Neural progenitor cell (in vitro differentiated cells): ENCODE measurements at regions not wholly inside any gene's neighbourhood (a gene's known extent, or its start where the extent isn't known, plus 50 kb on each side); places are given as distances from the start of the nearest gene placed in this dataset.

Source experiments
- DNase-seq: peaks from one replicate; pipeline ENCODE4 v3.0.0-alpha.2; 2016; ENCODE audit warnings: low spot score
- H2AFZ ChIP-seq: fragments of 200-600 bp; sonication (generic); replicated peaks from 2 replicates; pipeline ENCODE4 v1.6.1; 2016; ENCODE audit warnings: antibody characterized with exemption
- H3F3A ChIP-seq: fragments of 200-600 bp; sonication (generic); 2 replicates; pipeline ENCODE4 v1.6.1; 2016; ENCODE audit warnings: antibody characterized with exemption, low read depth
- H3K27ac ChIP-seq: fragments of 200-600 bp; sonication (generic); 2 replicates; pipeline ENCODE4 v1.5.1; 2016; ENCODE audit warnings: mild to moderate bottlenecking
- H3K27me3 ChIP-seq: fragments of 200-600 bp; sonication (generic); 2 replicates; pipeline ENCODE4 v1.6.1; 2016; ENCODE audit warnings: mild to moderate bottlenecking, moderate library complexity
- H3K36me3 ChIP-seq: fragments of 200-600 bp; sonication (generic); 2 replicates; pipeline ENCODE4 v1.5.1; 2016
- H3K4me1 ChIP-seq: fragments of 200-600 bp; sonication (generic); 2 replicates; pipeline ENCODE4 v1.6.1; 2016; ENCODE audit warnings: mixed run types
- H3K4me2 ChIP-seq: fragments of 200-600 bp; sonication (generic); 2 replicates; pipeline ENCODE4 v1.6.1; 2016
- H3K4me3 ChIP-seq: fragments of 200-600 bp; sonication (generic); 2 replicates; pipeline ENCODE4 v1.5.1; 2016
- H3K79me2 ChIP-seq: fragments of 200-600 bp; sonication (generic); 2 replicates; pipeline ENCODE4 v1.6.1; 2016; ENCODE audit warnings: low read depth
- H3K9ac ChIP-seq: fragments of 200-600 bp; sonication (generic); 2 replicates; pipeline ENCODE4 v1.6.1; 2016
- H3K9me3 ChIP-seq: fragments of 200-600 bp; sonication (generic); 2 replicates; pipeline ENCODE4 v1.5.1; 2016; ENCODE audit warnings: low read depth
- H4K20me1 ChIP-seq: fragments of 200-600 bp; sonication (generic); 2 replicates; pipeline ENCODE4 v1.6.1; 2016; ENCODE audit warnings: low read depth
- H3K27ac Mint-ChIP-seq: 3 replicates; pipeline ENCODE4 v1.8.0; 2021; ENCODE audit warnings: mixed read lengths
- H3K27me3 Mint-ChIP-seq: 2 replicates; pipeline ENCODE4 v1.8.0; 2022; ENCODE audit warnings: low read depth, mild to moderate bottlenecking, inconsistent platforms, moderate library complexity, mixed read lengths; ENCODE audit not compliant: insufficient read depth
- H3K36me3 Mint-ChIP-seq: 3 replicates; pipeline ENCODE4 v1.8.0; 2021; ENCODE audit warnings: mixed read lengths
- H3K4me1 Mint-ChIP-seq: 3 replicates; pipeline ENCODE4 v1.8.0; 2021; ENCODE audit warnings: mixed read lengths
- H3K4me3 Mint-ChIP-seq: 3 replicates; pipeline ENCODE4 v1.8.0; 2021; ENCODE audit warnings: mild to moderate bottlenecking, moderate library complexity, mixed read lengths
- H3K9me3 Mint-ChIP-seq: 3 replicates; pipeline ENCODE4 v1.8.0; 2020; ENCODE audit warnings: mixed read lengths
- EZH2 ChIP-seq: fragments of 200-600 bp; sonication (generic); IDR thresholded peaks from 2 replicates; pipeline ENCODE4 v1.6.1; 2017; ENCODE audit warnings: antibody characterized with exemption, mild to moderate bottlenecking, moderate library complexity
- EZH2phosphoT487 ChIP-seq: fragments of 200-600 bp; sonication (generic); IDR thresholded peaks from 2 replicates; pipeline ENCODE4 v1.6.1; 2017; ENCODE audit warnings: antibody characterized with exemption
- TF ChIP-seq, protein P1 (sequence below): fragments of 200-600 bp; sonication (generic); IDR thresholded peaks from 2 replicates; pipeline ENCODE4 v1.5.1; 2017; ENCODE audit warnings: antibody characterized with exemption, mild to moderate bottlenecking

DNA sequence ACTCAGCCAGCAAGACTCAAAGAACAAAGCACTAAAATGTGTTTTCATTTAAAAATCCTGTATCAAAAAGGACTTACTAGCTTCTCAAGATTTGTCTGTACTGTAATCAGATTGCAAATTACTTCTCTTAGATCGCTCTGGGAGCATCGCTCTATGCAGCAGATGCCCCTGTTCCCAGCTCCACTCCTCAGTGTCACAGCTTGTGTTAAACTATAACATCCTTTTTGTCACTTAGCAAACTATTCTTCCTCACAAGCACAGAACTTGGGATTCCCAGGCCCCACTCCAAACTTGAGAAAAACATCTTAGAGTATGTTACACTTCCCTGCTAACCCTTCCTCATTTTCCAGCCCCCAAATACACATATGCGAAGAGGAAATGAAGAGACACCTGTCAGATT is 85.1 kb upstream of the CHRM3 start:
- H3K36me3 ChIP-seq: no peaks in the 10 kb centered on the region
- H3K4me1 ChIP-seq: no peaks in the 10 kb centered on the region
- H3K9ac ChIP-seq: no peak overlapping the region
- no peak overlapping the region for H3K4me2 ChIP-seq
- H3F3A ChIP-seq: no peaks in the 10 kb centered on the region
- no peaks in the 10 kb centered on the region for H3K79me2 ChIP-seq
- Mint-ChIP-seq H3K36me3 (no peaks in the 10 kb centered on the region), H3K27me3 (peaks cover 2% of the 10 kb centered on the region), H3K27ac (no peak overlapping the region), H3K4me3 (no peak overlapping the region), H3K9me3 (no peaks in the 10 kb centered on the region), H3K4me1 (no peaks in the 10 kb centered on the region)
- H3K27me3 ChIP-seq: no peaks in the 10 kb centered on the region
- H3K27ac ChIP-seq: no peak overlapping the region
- H3K9me3 ChIP-seq: no peaks in the 10 kb centered on the region
- H4K20me1 ChIP-seq: no peaks in the 10 kb centered on the region
- DNase-seq: no peak
- no peak overlapping the region for H2AFZ ChIP-seq
- TF ChIP-seq EZH2: no peak
- TF ChIP-seq EZH2phosphoT487: no peak
- TF ChIP-seq, protein P1, sequence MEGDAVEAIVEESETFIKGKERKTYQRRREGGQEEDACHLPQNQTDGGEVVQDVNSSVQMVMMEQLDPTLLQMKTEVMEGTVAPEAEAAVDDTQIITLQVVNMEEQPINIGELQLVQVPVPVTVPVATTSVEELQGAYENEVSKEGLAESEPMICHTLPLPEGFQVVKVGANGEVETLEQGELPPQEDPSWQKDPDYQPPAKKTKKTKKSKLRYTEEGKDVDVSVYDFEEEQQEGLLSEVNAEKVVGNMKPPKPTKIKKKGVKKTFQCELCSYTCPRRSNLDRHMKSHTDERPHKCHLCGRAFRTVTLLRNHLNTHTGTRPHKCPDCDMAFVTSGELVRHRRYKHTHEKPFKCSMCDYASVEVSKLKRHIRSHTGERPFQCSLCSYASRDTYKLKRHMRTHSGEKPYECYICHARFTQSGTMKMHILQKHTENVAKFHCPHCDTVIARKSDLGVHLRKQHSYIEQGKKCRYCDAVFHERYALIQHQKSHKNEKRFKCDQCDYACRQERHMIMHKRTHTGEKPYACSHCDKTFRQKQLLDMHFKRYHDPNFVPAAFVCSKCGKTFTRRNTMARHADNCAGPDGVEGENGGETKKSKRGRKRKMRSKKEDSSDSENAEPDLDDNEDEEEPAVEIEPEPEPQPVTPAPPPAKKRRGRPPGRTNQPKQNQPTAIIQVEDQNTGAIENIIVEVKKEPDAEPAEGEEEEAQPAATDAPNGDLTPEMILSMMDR: no peak
- no peak overlapping the region for H3K4me3 ChIP-seq

DNA sequence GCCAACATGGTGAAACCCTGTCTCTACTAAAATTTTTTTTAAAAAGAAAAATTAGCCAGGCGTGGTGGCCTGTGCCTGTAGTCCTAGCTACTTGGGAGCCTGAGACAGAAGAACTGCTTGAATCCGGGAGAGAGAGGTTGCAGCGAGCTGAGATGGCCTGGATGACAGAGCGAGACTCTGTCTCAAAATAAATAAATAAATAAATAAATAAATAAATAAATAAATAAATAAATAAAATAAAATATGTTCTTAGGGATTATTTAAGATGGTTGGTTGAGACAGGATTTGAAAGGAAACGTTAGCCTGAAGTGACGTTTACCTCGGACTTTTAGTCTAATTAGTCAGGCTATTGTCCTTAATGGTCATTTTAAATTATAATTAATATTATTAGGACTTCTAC is 88.5 kb upstream of the CHRM3 start:
- H3K27me3 ChIP-seq: no peaks in the 10 kb centered on the region
- H3K27ac ChIP-seq: no peak overlapping the region
- Mint-ChIP-seq H3K27ac (no peak overlapping the region), H3K4me1 (no peaks in the 10 kb centered on the region), H3K36me3 (no peaks in the 10 kb centered on the region), H3K4me3 (no peak overlapping the region), H3K27me3 (peaks cover 2% of the 10 kb centered on the region), H3K9me3 (no peaks in the 10 kb centered on the region)
- no peak for TF ChIP-seq EZH2
- TF ChIP-seq, protein P1: no peak
- no peak for TF ChIP-seq EZH2phosphoT487
- no peaks in the 10 kb centered on the region for H3K79me2 ChIP-seq
- no peaks in the 10 kb centered on the region for H3F3A ChIP-seq
- H3K4me1 ChIP-seq: no peaks in the 10 kb centered on the region
- DNase-seq: no peak
- no peak overlapping the region for H2AFZ ChIP-seq
- H3K9ac ChIP-seq: no peak overlapping the region
- no peaks in the 10 kb centered on the region for H3K36me3 ChIP-seq
- H4K20me1 ChIP-seq: no peaks in the 10 kb centered on the region
- no peak overlapping the region for H3K4me3 ChIP-seq
- no peak overlapping the region for H3K4me2 ChIP-seq
- no peaks in the 10 kb centered on the region for H3K9me3 ChIP-seq

DNA sequence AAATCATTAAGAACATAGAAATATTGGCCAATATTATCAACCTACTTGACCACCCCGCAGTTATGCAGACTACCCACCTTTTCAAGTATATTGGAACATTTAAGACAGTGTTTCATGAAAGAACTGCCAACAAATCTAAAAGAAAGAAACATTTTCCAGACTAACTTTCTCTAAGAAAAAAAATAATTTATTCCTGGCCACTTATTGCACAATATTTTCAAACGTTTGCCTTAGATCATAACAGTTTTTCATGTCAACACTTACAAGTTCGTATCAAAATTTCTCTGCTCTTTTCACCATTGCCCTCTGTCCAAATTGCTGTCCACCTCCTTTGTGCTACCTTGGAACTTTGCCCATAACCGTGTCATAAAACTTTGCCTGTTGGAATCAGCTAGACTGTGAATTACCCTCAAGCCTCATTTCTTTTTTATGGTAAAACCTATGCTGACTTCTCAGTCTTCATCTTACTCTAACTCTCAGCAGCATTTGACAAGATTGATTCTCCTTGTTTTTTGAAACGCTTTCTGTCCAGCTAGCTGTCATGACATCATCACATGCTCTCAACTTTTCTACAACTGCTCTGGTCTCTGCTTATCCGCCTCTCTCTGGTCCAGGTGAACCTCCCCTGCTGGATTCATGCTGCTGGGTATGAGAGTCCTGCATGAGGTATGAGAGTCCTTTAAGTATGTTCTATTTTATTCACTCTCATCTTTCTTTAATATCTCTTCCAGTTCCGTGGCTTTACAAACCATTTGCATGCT is 92.8 kb upstream of the CHRM3 start:
- TF ChIP-seq EZH2phosphoT487: no peak
- no peak for TF ChIP-seq EZH2
- TF ChIP-seq, protein P1: no peak
- H4K20me1 ChIP-seq: no peaks in the 10 kb centered on the region
- Mint-ChIP-seq H3K27ac (no peak overlapping the region), H3K4me1 (no peaks in the 10 kb centered on the region), H3K27me3 (peaks cover 2% of the 10 kb centered on the region), H3K9me3 (no peaks in the 10 kb centered on the region), H3K36me3 (no peaks in the 10 kb centered on the region), H3K4me3 (no peak overlapping the region)
- no peaks in the 10 kb centered on the region for H3F3A ChIP-seq
- H3K27me3 ChIP-seq: no peaks in the 10 kb centered on the region
- H3K9ac ChIP-seq: no peak overlapping the region
- H3K9me3 ChIP-seq: no peaks in the 10 kb centered on the region
- H3K79me2 ChIP-seq: no peaks in the 10 kb centered on the region
- no peak overlapping the region for H3K4me2 ChIP-seq
- H3K4me3 ChIP-seq: no peak overlapping the region
- H3K4me1 ChIP-seq: no peaks in the 10 kb centered on the region
- no peak overlapping the region for H3K27ac ChIP-seq
- H2AFZ ChIP-seq: no peak overlapping the region
- no peaks in the 10 kb centered on the region for H3K36me3 ChIP-seq
- DNase-seq: no peak
